T-helper 1 cell treated with Interleukin-12 subunit alpha and Interleukin-12 subunit beta and Interleukin-4 antibody, amounts not matched to agents 30 μg/mL and 1 μg/mL, for 36 hours (primary cell): ENCODE measurements at regions not wholly inside any gene's neighbourhood (a gene's known extent, or its start where the extent isn't known, plus 50 kb on each side); places are given as distances from the start of the nearest gene placed in this dataset.
"Not testable (repeated sequence)": the region's sequence is repeated elsewhere in the genome, so short reads cannot be mapped to it uniquely, and the experiment has no call there.

Experiments
- H3K27ac Mint-ChIP-seq: one replicate; pipeline ENCODE4 v1.8.0; 2021; ENCODE audit warnings: mild to moderate bottlenecking, mixed read lengths
- H3K27me3 Mint-ChIP-seq: one replicate; pipeline ENCODE4 v1.8.0; 2021; ENCODE audit warnings: low read depth, mixed read lengths
- H3K36me3 Mint-ChIP-seq: one replicate; pipeline ENCODE4 v1.8.0; 2021; ENCODE audit warnings: low read depth, mixed read lengths
- H3K4me1 Mint-ChIP-seq: one replicate; pipeline ENCODE4 v1.8.0; 2021; ENCODE audit warnings: low read depth, mixed read lengths
- H3K4me3 Mint-ChIP-seq: one replicate; pipeline ENCODE4 v1.8.0; 2021; ENCODE audit warnings: mild to moderate bottlenecking, moderate library complexity, mixed read lengths
- H3K9me3 Mint-ChIP-seq: one replicate; pipeline ENCODE4 v1.8.0; 2021; ENCODE audit warnings: mixed read lengths

- H3K27me3 Mint-ChIP-seq, H3K9me3 Mint-ChIP-seq: not testable (repeated sequence)
- peak overlapping the region; percentile 22 for H3K4me3 Mint-ChIP-seq
Measured at GRCh38 chr1:146400173-146401121, 171.6 kb upstream of the NOTCH2NLA start.

GRCh38 chr1:146399225-146399624, 170.4 kb upstream of the NOTCH2NLA start:
- H3K36me3 Mint-ChIP-seq, H3K4me3 Mint-ChIP-seq, H3K27me3 Mint-ChIP-seq, H3K9me3 Mint-ChIP-seq: not testable (repeated sequence)
- Mint-ChIP-seq H3K4me1 (peaks cover 21% of the 10 kb centered on the region), H3K27ac (peak overlapping the region; percentile 79)

More at GRCh38 chr1:146400173-146401121, 171.6 kb upstream of the NOTCH2NLA start:
- Mint-ChIP-seq H3K27ac (peak overlapping the region; percentile 79), H3K4me1 (peaks cover 21% of the 10 kb centered on the region)
- H3K36me3 Mint-ChIP-seq = not testable (repeated sequence)

- not testable (repeated sequence) for H3K4me3 Mint-ChIP-seq, H3K27me3 Mint-ChIP-seq, H3K36me3 Mint-ChIP-seq, H3K9me3 Mint-ChIP-seq, H3K27ac Mint-ChIP-seq
- peaks cover 21% of the 10 kb centered on the region for H3K4me1 Mint-ChIP-seq
Measured at GRCh38 chr1:146396801-146397200, 168.0 kb upstream of the NOTCH2NLA start.

GRCh38 chr1:146396242-146396641, 167.4 kb upstream of the NOTCH2NLA start:
- H3K4me1 Mint-ChIP-seq = peaks cover 16% of the 10 kb centered on the region
- not testable (repeated sequence) for H3K36me3 Mint-ChIP-seq, H3K27ac Mint-ChIP-seq, H3K27me3 Mint-ChIP-seq, H3K4me3 Mint-ChIP-seq, H3K9me3 Mint-ChIP-seq

- not testable (repeated sequence) for H3K4me3 Mint-ChIP-seq, H3K27ac Mint-ChIP-seq, H3K27me3 Mint-ChIP-seq, H3K4me1 Mint-ChIP-seq, H3K9me3 Mint-ChIP-seq, H3K36me3 Mint-ChIP-seq
Measured at GRCh38 chr1:146393796-146394195, 165.0 kb upstream of the NOTCH2NLA start.

GRCh38 chr1:146393154-146393553, 164.3 kb upstream of the NOTCH2NLA start:
- H3K27me3 Mint-ChIP-seq, H3K4me3 Mint-ChIP-seq, H3K36me3 Mint-ChIP-seq, H3K27ac Mint-ChIP-seq, H3K4me1 Mint-ChIP-seq, H3K9me3 Mint-ChIP-seq: not testable (repeated sequence)

GRCh38 chr1:146389178-146389577, 160.4 kb upstream of the NOTCH2NLA start:
- H3K4me1 Mint-ChIP-seq, H3K9me3 Mint-ChIP-seq: not testable (repeated sequence)

GRCh38 chr1:146387750-146388469, 159.1 kb upstream of the NOTCH2NLA start:
- not testable (repeated sequence) for H3K36me3 Mint-ChIP-seq, H3K4me1 Mint-ChIP-seq, H3K27me3 Mint-ChIP-seq, H3K9me3 Mint-ChIP-seq
- Mint-ChIP-seq H3K27ac (peak overlapping the region; percentile 99), H3K4me3 (peak overlapping the region; percentile 89)

More at GRCh38 chr1:146389178-146389577, 160.4 kb upstream of the NOTCH2NLA start:
- not testable (repeated sequence) for H3K27ac Mint-ChIP-seq, H3K36me3 Mint-ChIP-seq, H3K27me3 Mint-ChIP-seq, H3K4me3 Mint-ChIP-seq

GRCh38 chr1:146386851-146387749, 158.3 kb upstream of the NOTCH2NLA start:
- H3K9me3 Mint-ChIP-seq, H3K36me3 Mint-ChIP-seq, H3K27me3 Mint-ChIP-seq, H3K4me1 Mint-ChIP-seq: not testable (repeated sequence)
- Mint-ChIP-seq H3K4me3 (peak overlapping the region; percentile 89), H3K27ac (peak overlapping the region; percentile 99)

- not testable (repeated sequence) for H3K36me3 Mint-ChIP-seq, H3K4me1 Mint-ChIP-seq, H3K27me3 Mint-ChIP-seq, H3K9me3 Mint-ChIP-seq, H3K27ac Mint-ChIP-seq, H3K4me3 Mint-ChIP-seq
Measured at GRCh38 chr1:146381196-146381595, 152.4 kb upstream of the NOTCH2NLA start.

GRCh38 chr1:146376708-146377496, 148.1 kb upstream of the NOTCH2NLA start:
- peaks cover 11% of the 10 kb centered on the region for H3K4me1 Mint-ChIP-seq
- H3K27me3 Mint-ChIP-seq, H3K36me3 Mint-ChIP-seq, H3K9me3 Mint-ChIP-seq: not testable (repeated sequence)
- peak overlapping the region; percentile 98 for H3K27ac Mint-ChIP-seq
- peak overlapping the region; percentile 80 for H3K4me3 Mint-ChIP-seq

GRCh38 chr1:146376309-146376707, 147.5 kb upstream of the NOTCH2NLA start:
- Mint-ChIP-seq H3K4me1 (peaks cover 11% of the 10 kb centered on the region), H3K27ac (peak overlapping the region; percentile 98), H3K4me3 (peak overlapping the region; percentile 80)
- H3K27me3 Mint-ChIP-seq, H3K36me3 Mint-ChIP-seq, H3K9me3 Mint-ChIP-seq: not testable (repeated sequence)

GRCh38 chr1:146375108-146375507, 146.3 kb upstream of the NOTCH2NLA start:
- not testable (repeated sequence) for H3K27me3 Mint-ChIP-seq, H3K36me3 Mint-ChIP-seq, H3K9me3 Mint-ChIP-seq, H3K27ac Mint-ChIP-seq
- peak overlapping the region; percentile 44 for H3K4me3 Mint-ChIP-seq
- H3K4me1 Mint-ChIP-seq = peaks cover 11% of the 10 kb centered on the region

- H3K27me3 Mint-ChIP-seq, H3K9me3 Mint-ChIP-seq, H3K4me1 Mint-ChIP-seq, H3K36me3 Mint-ChIP-seq: not testable (repeated sequence)
- peak overlapping the region; percentile 81 for H3K27ac Mint-ChIP-seq
- H3K4me3 Mint-ChIP-seq = peak overlapping the region; percentile 84
Measured at GRCh38 chr1:146369940-146370339, 141.1 kb upstream of the NOTCH2NLA start.
